ENCODE measurements at regions not wholly inside any gene's neighbourhood (a gene's known extent, or its start where the extent isn't known, plus 50 kb on each side); places are given as distances from the start of the nearest gene placed in this dataset.
"Not testable (repeated sequence)": the region's sequence is repeated elsewhere in the genome, so short reads cannot be mapped to it uniquely, and the experiment has no call there.

DNA sequence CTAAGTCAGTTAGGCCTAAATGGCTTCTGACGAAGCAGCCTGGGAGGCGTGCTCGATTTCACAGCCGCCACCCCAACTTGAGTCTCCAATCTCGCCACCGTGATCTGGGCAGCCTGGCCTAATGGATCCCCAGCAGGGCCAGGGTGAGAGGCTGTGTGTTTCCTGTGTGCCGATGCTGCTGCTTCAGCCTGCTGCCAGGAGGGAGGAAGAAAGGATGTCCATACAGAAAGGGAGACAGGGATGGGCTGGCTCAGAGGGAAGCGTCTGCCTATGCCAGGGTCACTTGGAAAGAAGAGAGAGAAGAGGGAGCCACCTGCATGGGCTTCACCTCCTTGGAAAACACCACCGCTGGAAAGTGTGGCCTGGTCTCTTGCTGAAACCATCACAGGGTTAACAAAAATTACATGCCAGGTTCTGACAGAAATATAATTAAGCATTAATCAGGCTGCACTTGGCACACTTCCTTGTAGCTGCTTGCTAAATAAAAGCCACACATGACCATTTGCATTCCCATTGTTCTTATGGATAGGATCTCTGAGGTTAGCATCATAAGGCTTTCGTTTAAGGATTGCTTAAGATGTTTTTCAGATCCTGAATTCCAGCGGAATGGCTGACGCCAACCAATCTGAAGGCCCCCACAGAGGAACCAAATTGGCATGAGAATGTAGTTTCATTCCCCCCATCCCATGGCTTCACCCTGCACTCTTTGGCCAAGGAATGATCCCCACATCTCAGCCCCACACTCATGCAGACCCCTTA, 108.8 kb upstream of the SLC1A4 start:
- no peak for DNase-seq (ENCODE audit: low read depth)

DNA sequence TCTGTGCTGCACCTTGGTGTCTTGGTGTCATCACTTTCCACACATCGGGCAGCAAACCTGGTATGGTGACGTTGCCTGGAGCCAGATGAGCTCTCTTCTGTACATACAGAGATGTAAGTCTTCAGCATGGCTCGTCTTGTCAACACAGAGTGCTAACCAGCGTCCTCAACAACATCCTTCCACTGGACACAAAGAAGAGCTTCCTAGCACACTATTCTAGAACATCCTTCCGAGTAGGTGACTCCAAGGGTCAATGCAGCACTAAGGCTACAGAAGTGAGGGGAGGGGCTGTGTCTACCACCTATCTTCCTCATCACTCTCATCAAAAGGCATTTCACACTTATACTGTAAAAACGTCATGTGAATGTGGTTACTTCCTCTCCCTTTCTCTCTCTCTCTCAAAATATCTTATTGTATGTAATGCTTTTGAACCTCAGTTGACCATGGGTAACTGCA, 108.1 kb upstream of the SLC1A4 start:
- no peak for DNase-seq (ENCODE audit: low read depth)

- no peak for DNase-seq (ENCODE audit: low read depth)
Measured at GRCh38 chr2:64887565-64887964, 101.6 kb upstream of the SLC1A4 start.

DNA sequence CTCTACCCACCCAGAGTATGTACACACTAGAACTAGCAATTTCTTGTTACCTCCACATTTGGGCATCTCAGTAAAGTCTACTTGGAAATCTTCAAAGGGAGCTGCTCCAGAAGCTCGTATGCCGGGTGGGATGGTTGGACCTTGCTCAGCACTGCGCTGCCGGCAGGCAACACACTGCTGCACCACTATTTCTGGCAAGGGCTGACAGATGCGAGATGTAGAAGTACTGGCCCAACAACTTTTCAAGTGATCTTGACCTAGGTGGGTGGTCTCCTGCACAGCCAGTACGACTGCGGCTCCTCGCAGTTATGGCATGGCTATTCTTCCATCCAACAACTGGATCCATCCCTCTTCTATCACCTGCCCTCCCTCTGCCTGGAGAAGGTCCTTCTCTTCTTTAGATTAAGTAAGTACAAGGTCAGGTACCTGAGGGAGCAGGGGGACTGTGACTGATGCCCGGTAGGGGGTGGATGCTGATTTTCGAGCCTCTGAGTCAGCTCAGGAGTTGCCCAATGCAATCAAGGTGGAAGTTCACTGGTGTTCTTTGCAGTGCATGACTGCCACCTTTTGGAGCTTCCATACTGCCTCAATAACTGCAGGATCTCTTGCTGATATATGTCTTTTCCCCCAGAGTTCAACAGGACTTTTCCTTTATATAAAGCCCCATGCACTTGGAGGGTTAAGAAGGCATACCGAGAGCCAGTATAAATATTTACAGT, 100.4 kb upstream of the SLC1A4 start:
- no peak for DNase-seq (ENCODE audit: low read depth)

GRCh38 chr2:64889803-64890202, 99.4 kb upstream of the SLC1A4 start:
- no peak for DNase-seq (ENCODE audit: low read depth)

GRCh38 chr2:64896572-64896971, 92.6 kb upstream of the SLC1A4 start:
- not testable (repeated sequence) for DNase-seq (ENCODE audit: low read depth)

DNA sequence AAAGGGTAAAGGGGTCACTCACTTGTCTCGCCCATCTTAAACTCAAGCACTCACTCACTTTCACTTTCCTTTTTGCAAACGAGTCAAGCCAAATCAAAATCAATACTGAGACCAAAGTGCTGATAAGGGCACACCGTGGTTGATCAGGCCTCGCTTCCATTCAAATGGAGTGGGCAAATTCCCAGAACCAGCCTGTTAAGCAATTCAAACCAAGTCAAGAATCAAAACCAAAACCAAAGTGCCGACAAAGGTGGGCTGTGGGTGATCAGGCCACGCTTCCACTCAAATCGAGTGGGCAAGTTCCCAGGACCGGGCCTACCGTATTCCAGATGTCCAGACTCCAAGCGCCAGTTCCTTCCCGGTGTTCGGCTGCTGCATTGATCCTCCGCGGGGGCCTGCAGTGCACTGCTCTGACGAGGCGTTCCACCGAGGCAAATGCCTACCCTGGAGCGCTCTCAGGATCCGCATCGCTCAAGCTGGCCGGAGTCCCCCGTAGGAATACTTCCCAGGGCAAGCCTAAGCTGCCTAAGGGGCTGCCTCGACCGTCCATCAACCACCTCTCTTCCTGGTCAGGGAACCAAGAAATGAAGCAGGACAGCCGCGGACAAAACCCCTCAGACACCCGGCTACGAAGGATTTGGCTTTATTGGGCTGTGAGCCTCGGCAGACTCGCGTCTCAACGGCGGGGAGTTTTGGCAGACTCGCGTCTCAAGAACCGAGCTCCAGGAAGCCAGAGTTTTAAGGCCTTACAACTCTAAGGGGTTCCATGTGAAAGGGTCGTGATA, 89.9 kb upstream of the SLC1A4 start:
- DNase-seq (ENCODE audit: low read depth) = no peak

DNA sequence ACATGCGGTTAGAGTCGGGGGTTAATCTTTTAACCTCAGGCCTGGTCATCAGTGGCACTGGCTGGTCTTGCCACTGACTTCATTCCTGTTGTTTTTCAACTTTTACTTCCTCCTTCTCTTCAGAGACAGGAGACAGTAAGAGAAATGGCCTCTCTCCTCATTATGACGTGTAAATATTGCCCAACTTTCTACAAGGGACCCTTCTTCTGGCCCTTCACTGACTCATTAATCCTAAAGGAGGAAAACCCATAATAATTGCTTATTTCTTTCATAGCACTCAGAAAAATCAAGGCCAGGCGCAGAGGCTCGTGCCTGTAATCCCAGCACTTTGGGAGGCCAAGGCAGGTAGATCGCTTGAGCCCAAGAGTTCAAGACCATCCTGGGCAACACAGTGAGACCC, 89.3 kb upstream of the SLC1A4 start:
- DNase-seq (ENCODE audit: low read depth) = not testable (repeated sequence)

GRCh38 chr2:64904413-64905329, 84.5 kb upstream of the SLC1A4 start:
- DNase-seq (ENCODE audit: low read depth) = no peak

GRCh38 chr2:64905338-64906024, 83.7 kb upstream of the SLC1A4 start:
- no peak for DNase-seq (ENCODE audit: low read depth)

DNA sequence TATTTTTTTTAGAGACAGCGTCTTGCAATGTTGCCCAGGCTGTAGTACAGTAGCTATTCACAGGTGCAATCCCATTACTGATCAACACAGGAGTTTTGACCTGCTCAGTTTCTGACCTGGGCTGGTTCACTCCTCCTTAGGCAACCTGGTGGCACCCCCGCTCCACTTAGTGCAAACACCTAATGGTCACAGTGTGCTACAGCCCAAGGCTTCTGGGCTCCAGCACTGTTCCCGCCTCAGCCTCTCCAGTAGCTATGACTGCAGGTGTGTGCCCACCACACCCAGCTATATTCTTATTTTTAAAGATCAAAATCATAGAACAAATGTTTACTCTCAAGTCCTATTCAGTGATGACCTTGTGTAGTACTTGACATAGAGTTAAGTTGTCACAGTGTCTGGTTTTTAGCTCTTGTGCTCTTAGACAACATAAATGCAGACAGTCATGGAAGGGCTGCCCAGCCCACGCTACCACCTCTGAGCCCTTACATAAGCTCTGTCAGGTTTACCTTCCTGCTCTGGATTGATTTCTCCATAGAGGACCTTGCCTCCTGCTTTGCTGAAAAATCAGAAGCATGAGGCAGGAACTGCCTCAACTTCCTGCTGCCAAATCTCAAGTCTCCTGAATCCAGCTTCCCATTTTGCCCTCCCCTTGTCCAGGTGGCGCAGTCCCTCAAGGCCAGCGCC, 82.2 kb upstream of the SLC1A4 start:
- DNase-seq (ENCODE audit: low read depth) = no peak

- DNase-seq (ENCODE audit: low read depth) = no peak
Measured at GRCh38 chr2:64908406-64908805, 80.8 kb upstream of the SLC1A4 start.

- DNase-seq (ENCODE audit: low read depth) = no peak
Measured at GRCh38 chr2:64910523-64910922, 78.7 kb upstream of the SLC1A4 start.

GRCh38 chr2:64910972-64911433, 78.2 kb upstream of the SLC1A4 start:
- DNase-seq (ENCODE audit: low read depth) = no peak

- DNase-seq (ENCODE audit: low read depth) = no peak
Measured at GRCh38 chr2:64913357-64913869, 75.8 kb upstream of the SLC1A4 start.

- DNase-seq (ENCODE audit: low read depth) = no peak
Measured at GRCh38 chr2:64914247-64914646, 75.0 kb upstream of the SLC1A4 start.

DNA sequence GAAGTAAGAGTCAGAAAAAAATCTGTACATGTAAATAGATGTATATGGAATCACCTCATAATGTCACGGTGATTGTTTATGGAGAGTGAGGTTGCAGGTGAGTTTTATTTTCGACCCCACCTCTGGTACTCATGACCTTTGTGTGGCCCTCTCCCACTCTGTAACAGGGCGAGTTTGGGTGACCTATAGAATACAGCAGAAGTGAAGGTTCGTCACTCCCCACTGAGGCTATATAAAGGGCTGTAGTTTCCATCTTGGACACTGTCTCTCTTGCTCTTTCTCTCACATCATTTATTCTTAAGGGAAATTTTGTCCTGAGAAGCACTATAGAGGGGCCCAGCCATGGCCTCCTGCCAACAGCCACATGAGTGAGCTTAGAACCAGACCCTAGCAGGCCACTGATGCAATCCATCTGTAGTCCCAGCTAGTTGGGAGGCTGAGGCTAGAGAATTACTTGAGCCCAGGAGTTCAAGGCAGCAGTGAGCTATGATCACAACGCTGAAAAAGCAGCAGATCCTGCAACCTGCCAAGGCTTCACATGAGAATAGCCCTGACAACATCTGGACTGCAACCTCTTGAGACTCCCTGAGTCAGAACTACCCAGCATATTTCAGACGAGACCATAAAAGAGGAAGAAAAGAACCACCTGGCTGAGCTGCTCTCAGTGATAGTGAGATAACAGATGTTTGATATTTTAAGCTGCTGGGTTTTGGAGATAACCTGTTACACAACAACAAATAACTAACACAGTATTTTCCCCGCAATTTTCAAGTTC, 74.3 kb upstream of the SLC1A4 start:
- no peak for DNase-seq (ENCODE audit: low read depth)

- DNase-seq (ENCODE audit: low read depth) = no peak
Measured at GRCh38 chr2:64915510-64915900, 73.7 kb upstream of the SLC1A4 start.

DNA sequence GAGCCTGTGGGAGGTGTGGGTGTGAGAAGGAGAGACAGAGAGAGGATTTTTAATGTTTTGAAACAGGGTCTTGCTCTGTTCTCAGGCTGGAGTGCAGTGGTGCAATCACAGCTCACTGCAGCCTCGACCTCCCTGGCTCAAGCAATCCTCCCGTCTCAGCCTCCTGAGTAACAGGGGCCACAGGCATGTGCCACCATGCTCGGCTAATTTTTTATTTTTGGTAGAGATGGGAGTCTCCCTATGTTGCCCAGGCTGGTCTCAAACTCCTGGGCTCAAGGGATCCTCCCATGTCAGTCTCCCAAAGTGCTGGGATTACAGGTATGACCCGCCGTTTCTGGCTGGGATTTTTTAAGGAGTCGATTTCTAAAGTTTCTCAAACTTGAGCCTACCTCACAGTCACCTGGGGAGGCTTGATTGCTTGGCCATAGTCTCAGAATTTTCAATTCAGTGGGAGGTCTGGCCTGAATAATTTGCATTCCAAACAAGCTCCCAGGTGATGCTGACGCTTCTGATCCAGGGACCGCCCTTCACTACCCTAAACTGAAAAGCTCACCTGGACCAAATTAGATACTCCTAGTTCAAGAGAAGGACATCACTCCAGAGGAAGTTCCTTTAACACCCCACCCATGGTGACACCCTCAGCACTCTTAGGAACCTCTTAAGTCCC, 70.8 kb upstream of the SLC1A4 start:
- DNase-seq (ENCODE audit: low read depth) = no peak

Measured in activated gamma-delta T cell treated with anti-CD3 and anti-CD28 coated beads, Interleukin-2, amount 50 U/mL, for 16 hours (primary cell).